Type B pancreatic cell (in vitro differentiated cells): ENCODE measurements at regions not wholly inside any gene's neighbourhood (a gene's known extent, or its start where the extent isn't known, plus 50 kb on each side); places are given as distances from the start of the nearest gene placed in this dataset.

Experiments
- DNase-seq: peaks from one replicate; pipeline ENCODE4 v3.0.0; 2021; ENCODE audit warnings: mixed read lengths; ENCODE audit not compliant: unreplicated experiment; ENCODE audit errors: extremely low spot score
- H3K27ac Mint-ChIP-seq: 2 replicates; pipeline ENCODE4 v1.8.0; 2021; ENCODE audit warnings: mild to moderate bottlenecking, mixed read lengths
- H3K27me3 Mint-ChIP-seq: 2 replicates; pipeline ENCODE4 v1.8.0; 2021; ENCODE audit warnings: mixed read lengths
- H3K36me3 Mint-ChIP-seq: 2 replicates; pipeline ENCODE4 v1.8.0; 2021; ENCODE audit warnings: mixed read lengths
- H3K4me1 Mint-ChIP-seq: one replicate; pipeline ENCODE4 v1.8.0; 2021; ENCODE audit warnings: mixed read lengths; ENCODE audit not compliant: unreplicated experiment
- H3K4me3 Mint-ChIP-seq: 2 replicates; pipeline ENCODE4 v1.8.0; 2021; ENCODE audit warnings: mild to moderate bottlenecking, mixed read lengths
- H3K9me3 Mint-ChIP-seq: 2 replicates; pipeline ENCODE4 v1.8.0; 2021; ENCODE audit warnings: mixed read lengths
- CTCF ChIP-seq: fragments of 200-600 bp; sonication (generic); conservative IDR thresholded peaks from 2 replicates; pipeline ENCODE4 v1.5.0; 2021; ENCODE audit warnings: antibody characterized with exemption, mild to moderate bottlenecking

- TF ChIP-seq CTCF: no peak
- no peak for DNase-seq
- H3K4me3 Mint-ChIP-seq: no peak overlapping the region
- no peak overlapping the region for H3K27ac Mint-ChIP-seq
- H3K36me3 Mint-ChIP-seq: no peaks in the 10 kb centered on the region
- H3K9me3 Mint-ChIP-seq: peaks cover 4% of the 10 kb centered on the region
- no peaks in the 10 kb centered on the region for H3K27me3 Mint-ChIP-seq
- peaks cover 6% of the 10 kb centered on the region for H3K4me1 Mint-ChIP-seq
These were observed 2190.2 kb upstream of the PIK3C3 start for GRCh38 chr18:39764873-39765272.

GRCh38 chr18:39761273-39761672, 2193.8 kb upstream of the PIK3C3 start:
- DNase-seq: no peak
- Mint-ChIP-seq H3K27ac (peak overlapping the region; percentile 53), H3K27me3 (no peaks in the 10 kb centered on the region), H3K4me1 (peaks cover 6% of the 10 kb centered on the region), H3K4me3 (no peak overlapping the region), H3K9me3 (peaks cover 4% of the 10 kb centered on the region), H3K36me3 (peaks cover 3% of the 10 kb centered on the region)
- no peak for TF ChIP-seq CTCF

GRCh38 chr18:39759926-39760325, 2194.3 kb upstream of the CELF4 start:
- H3K27ac Mint-ChIP-seq: no peak overlapping the region
- TF ChIP-seq CTCF: no peak
- peaks cover 5% of the 10 kb centered on the region for H3K36me3 Mint-ChIP-seq
- no peak overlapping the region for H3K4me3 Mint-ChIP-seq
- no peaks in the 10 kb centered on the region for H3K27me3 Mint-ChIP-seq
- H3K9me3 Mint-ChIP-seq: peaks cover under 1% of the 10 kb centered on the region
- DNase-seq: no peak
- H3K4me1 Mint-ChIP-seq: peaks cover 6% of the 10 kb centered on the region

GRCh38 chr18:39753178-39753577, 2187.6 kb upstream of the CELF4 start:
- H3K4me3 Mint-ChIP-seq: no peak overlapping the region
- no peak for TF ChIP-seq CTCF
- no peak overlapping the region for H3K27ac Mint-ChIP-seq
- no peak for DNase-seq
- H3K36me3 Mint-ChIP-seq: peaks cover 14% of the 10 kb centered on the region
- no peaks in the 10 kb centered on the region for H3K27me3 Mint-ChIP-seq
- peaks cover 9% of the 10 kb centered on the region for H3K4me1 Mint-ChIP-seq
- H3K9me3 Mint-ChIP-seq: peaks cover 11% of the 10 kb centered on the region

- Mint-ChIP-seq H3K9me3 (peaks cover 16% of the 10 kb centered on the region), H3K27ac (no peak overlapping the region), H3K4me1 (peaks cover 9% of the 10 kb centered on the region), H3K36me3 (peaks cover 19% of the 10 kb centered on the region), H3K27me3 (no peaks in the 10 kb centered on the region), H3K4me3 (no peak overlapping the region)
- TF ChIP-seq CTCF: no peak
- DNase-seq: no peak
These were observed 2186.8 kb upstream of the CELF4 start for GRCh38 chr18:39752351-39752750.

- peaks cover 19% of the 10 kb centered on the region for H3K36me3 Mint-ChIP-seq
- no peak for TF ChIP-seq CTCF
- H3K27me3 Mint-ChIP-seq: no peaks in the 10 kb centered on the region
- H3K4me3 Mint-ChIP-seq: no peak overlapping the region
- H3K4me1 Mint-ChIP-seq: peaks cover 9% of the 10 kb centered on the region
- H3K9me3 Mint-ChIP-seq: peaks cover 16% of the 10 kb centered on the region
- no peak overlapping the region for H3K27ac Mint-ChIP-seq
- no peak for DNase-seq
These were observed 2186.3 kb upstream of the CELF4 start for GRCh38 chr18:39751921-39752320.
